ENCODE measurements at regions not wholly inside any gene's neighbourhood (a gene's known extent, or its start where the extent isn't known, plus 50 kb on each side); places are given as distances from the start of the nearest gene placed in this dataset.
"Not testable (repeated sequence)": the region's sequence is repeated elsewhere in the genome, so short reads cannot be mapped to it uniquely, and the experiment has no call there.

DNA sequence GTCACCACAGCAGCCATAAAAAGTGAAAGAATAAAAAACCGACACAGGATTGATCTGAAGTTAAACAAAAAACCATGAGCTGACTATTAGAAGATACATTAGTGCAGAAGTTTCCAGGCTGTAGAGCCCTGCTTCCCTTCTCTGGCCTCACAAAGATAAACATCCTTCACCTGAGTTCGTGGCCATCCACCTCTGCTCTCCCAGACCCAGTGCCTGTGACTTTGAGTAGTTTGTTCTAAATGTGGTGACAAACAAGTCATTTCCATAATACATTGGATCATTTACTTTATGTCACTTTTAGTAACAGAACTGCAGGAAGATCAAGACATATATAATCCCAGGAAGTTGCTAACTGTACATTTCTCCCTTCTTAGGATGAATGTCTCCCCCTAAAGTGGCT is 241.9 kb upstream of the MAP2 start:
- ChIA-PET CTCF (no interaction called here), POLR2A (no interaction called here)
- WGBS (ENCODE audit: insufficient coverage) = 63% methylated on average over 1 of the region's 2 CpGs
- Histone ChIP-seq H3K4me3 (ENCODE audit: control insufficient read depth in 1 of 7, extremely low read depth in 1 of 7, insufficient read depth in 4 of 7, low read depth in 2 of 7, low read length in 6 of 7) (no peak overlapping the region), H3K9me3 (ENCODE audit: control extremely low read depth in 1 of 5, control insufficient read depth in 4 of 5, insufficient read depth in 2 of 5, low read depth in 1 of 5, low read length in 4 of 5) (no peaks in the 10 kb centered on the region), H3K27me3 (replicated peaks in 2 of 5; ENCODE audit: control insufficient read depth in 4 of 5, insufficient read depth in 5 of 5, low read length in 4 of 5) (no peaks in the 10 kb centered on the region), H3K27ac (ENCODE audit: insufficient read depth in 1 of 2, low read depth in 1 of 2, low read length in 2 of 2, poor library complexity in 1 of 2, severe bottlenecking in 2 of 2) (no peak overlapping the region), H3K36me3 (ENCODE audit: control insufficient read depth in 4 of 4, insufficient read depth in 4 of 4, low read length in 3 of 4) (no peaks in the 10 kb centered on the region), H3K4me1 (ENCODE audit: control extremely low read depth in 1 of 4, control insufficient read depth in 4 of 4, insufficient read depth in 4 of 4, low read length in 3 of 4) (no peaks in the 10 kb centered on the region)
- DNase-seq = no peak

GRCh38 chr2:209186886-209187285 is 237.0 kb upstream of the MAP2 start:
- H3K36me3 ChIP-seq (ENCODE audit: control insufficient read depth in 4 of 4, insufficient read depth in 4 of 4, low read length in 3 of 4); H3K4me1 ChIP-seq (ENCODE audit: control extremely low read depth in 1 of 4, control insufficient read depth in 4 of 4, insufficient read depth in 4 of 4, low read length in 3 of 4); POLR2A ChIA-PET; H3K9me3 ChIP-seq (ENCODE audit: control extremely low read depth in 1 of 5, control insufficient read depth in 4 of 5, insufficient read depth in 2 of 5, low read depth in 1 of 5, low read length in 4 of 5); CTCF ChIA-PET; H3K27me3 ChIP-seq (replicated peaks in 2 of 5; ENCODE audit: control insufficient read depth in 4 of 5, insufficient read depth in 5 of 5, low read length in 4 of 5); H3K4me3 ChIP-seq (ENCODE audit: control insufficient read depth in 1 of 7, extremely low read depth in 1 of 7, insufficient read depth in 4 of 7, low read depth in 2 of 7, low read length in 6 of 7); DNase-seq; H3K27ac ChIP-seq (ENCODE audit: insufficient read depth in 1 of 2, low read depth in 1 of 2, low read length in 2 of 2, poor library complexity in 1 of 2, severe bottlenecking in 2 of 2): not testable (repeated sequence)
- no CpG with 5 or more reads among the region's 1 CpG for WGBS (ENCODE audit: insufficient coverage)

GRCh38 chr2:209189893-209190292 is 234.0 kb upstream of the MAP2 start:
- Histone ChIP-seq H3K4me1 (ENCODE audit: control extremely low read depth in 1 of 4, control insufficient read depth in 4 of 4, insufficient read depth in 4 of 4, low read length in 3 of 4) (no peaks in the 10 kb centered on the region), H3K36me3 (ENCODE audit: control insufficient read depth in 4 of 4, insufficient read depth in 4 of 4, low read length in 3 of 4) (no peaks in the 10 kb centered on the region), H3K9me3 (ENCODE audit: control extremely low read depth in 1 of 5, control insufficient read depth in 4 of 5, insufficient read depth in 2 of 5, low read depth in 1 of 5, low read length in 4 of 5) (peaks cover 0 to 1% (median 0%) of the 10 kb centered on the region in 5 experiments), H3K4me3 (ENCODE audit: control insufficient read depth in 1 of 7, extremely low read depth in 1 of 7, insufficient read depth in 4 of 7, low read depth in 2 of 7, low read length in 6 of 7) (no peak overlapping the region), H3K27ac (ENCODE audit: insufficient read depth in 1 of 2, low read depth in 1 of 2, low read length in 2 of 2, poor library complexity in 1 of 2, severe bottlenecking in 2 of 2) (no peak overlapping the region), H3K27me3 (replicated peaks in 2 of 5; ENCODE audit: control insufficient read depth in 4 of 5, insufficient read depth in 5 of 5, low read length in 4 of 5) (no peaks in the 10 kb centered on the region)
- CTCF ChIA-PET = interaction anchor here (2.0 kb wide), 1 partner anchor 13 kb away, joined by 5 read pairs; no protein-coding TSS in a partner anchor
- no peak for DNase-seq
- no CpG with 5 or more reads among the region's 1 CpG for WGBS (ENCODE audit: insufficient coverage)
- POLR2A ChIA-PET = no interaction called here

- H3K27me3 ChIP-seq (replicated peaks in 2 of 5; ENCODE audit: control insufficient read depth in 4 of 5, insufficient read depth in 5 of 5, low read length in 4 of 5) = no peaks in the 10 kb centered on the region
- no peak overlapping the region for H3K27ac ChIP-seq (ENCODE audit: insufficient read depth in 1 of 2, low read depth in 1 of 2, low read length in 2 of 2, poor library complexity in 1 of 2, severe bottlenecking in 2 of 2)
- no peak overlapping the region for H3K4me3 ChIP-seq (ENCODE audit: control insufficient read depth in 1 of 7, extremely low read depth in 1 of 7, insufficient read depth in 4 of 7, low read depth in 2 of 7, low read length in 6 of 7)
- CTCF ChIA-PET = interaction anchor here (0.6 kb wide), 1 partner anchor 1268 kb away, joined by 3 read pairs; no protein-coding TSS in a partner anchor
- H3K36me3 ChIP-seq (ENCODE audit: control insufficient read depth in 4 of 4, insufficient read depth in 4 of 4, low read length in 3 of 4) = no peaks in the 10 kb centered on the region
- no peaks in the 10 kb centered on the region for H3K4me1 ChIP-seq (ENCODE audit: control extremely low read depth in 1 of 4, control insufficient read depth in 4 of 4, insufficient read depth in 4 of 4, low read length in 3 of 4)
- POLR2A ChIA-PET = no interaction called here
- peaks cover 0 to 1% (median 0%) of the 10 kb centered on the region in 5 experiments for H3K9me3 ChIP-seq (ENCODE audit: control extremely low read depth in 1 of 5, control insufficient read depth in 4 of 5, insufficient read depth in 2 of 5, low read depth in 1 of 5, low read length in 4 of 5)
- no peak for DNase-seq
Observed at GRCh38 chr2:209191139-209191538, 232.7 kb upstream of the MAP2 start.

DNA sequence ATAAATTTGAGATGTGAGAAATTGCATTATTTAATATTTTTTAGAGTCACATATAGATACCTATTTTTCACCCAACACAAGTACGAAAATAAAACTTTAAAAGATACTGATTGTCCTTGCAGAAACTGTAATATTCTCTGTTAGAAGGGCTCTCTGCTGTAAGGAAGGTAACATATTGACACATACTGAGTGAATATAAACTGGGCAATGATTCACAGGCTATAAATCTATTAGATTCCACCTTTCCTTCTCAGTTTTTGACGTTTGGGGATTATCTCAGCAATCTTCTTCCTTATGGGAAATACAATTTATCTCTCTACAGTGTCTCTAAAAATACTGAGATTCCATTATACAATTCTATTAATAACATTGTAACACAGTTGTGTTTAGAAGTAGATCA is 229.1 kb upstream of the MAP2 start:
- no CpG with 5 or more reads among the region's 2 CpGs for WGBS (ENCODE audit: insufficient coverage)
- DNase-seq = no peak
- Histone ChIP-seq H3K4me3 (ENCODE audit: control insufficient read depth in 1 of 7, extremely low read depth in 1 of 7, insufficient read depth in 4 of 7, low read depth in 2 of 7, low read length in 6 of 7) (no peak overlapping the region), H3K4me1 (ENCODE audit: control extremely low read depth in 1 of 4, control insufficient read depth in 4 of 4, insufficient read depth in 4 of 4, low read length in 3 of 4) (no peaks in the 10 kb centered on the region), H3K27me3 (replicated peaks in 2 of 5; ENCODE audit: control insufficient read depth in 4 of 5, insufficient read depth in 5 of 5, low read length in 4 of 5) (no peaks in the 10 kb centered on the region), H3K27ac (ENCODE audit: insufficient read depth in 1 of 2, low read depth in 1 of 2, low read length in 2 of 2, poor library complexity in 1 of 2, severe bottlenecking in 2 of 2) (no peak overlapping the region), H3K9me3 (ENCODE audit: control extremely low read depth in 1 of 5, control insufficient read depth in 4 of 5, insufficient read depth in 2 of 5, low read depth in 1 of 5, low read length in 4 of 5) (peaks cover 0 to 1% (median 0%) of the 10 kb centered on the region in 5 experiments), H3K36me3 (ENCODE audit: control insufficient read depth in 4 of 4, insufficient read depth in 4 of 4, low read length in 3 of 4) (no peaks in the 10 kb centered on the region)
- ChIA-PET CTCF (no interaction called here), POLR2A (no interaction called here)

DNA sequence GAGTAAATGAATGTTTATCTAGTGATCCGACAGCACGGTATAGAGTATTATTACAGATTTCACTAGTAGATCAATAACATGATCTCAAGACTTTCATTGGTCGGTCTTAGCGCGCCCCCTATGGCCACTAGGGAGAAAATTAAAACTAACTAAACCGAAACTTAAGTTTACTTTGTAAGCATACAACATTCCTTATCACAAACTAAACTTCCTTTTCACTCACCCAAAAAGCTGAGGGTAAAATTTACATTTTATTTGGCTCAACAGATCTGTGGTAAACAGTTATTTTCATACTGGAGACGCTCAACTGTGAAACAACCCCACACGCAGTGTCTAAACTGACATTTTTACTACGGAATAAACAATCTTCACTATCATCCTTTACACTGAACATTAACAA is 215.6 kb upstream of the MAP2 start:
- Histone ChIP-seq H3K36me3 (ENCODE audit: control insufficient read depth in 4 of 4, insufficient read depth in 4 of 4, low read length in 3 of 4) (no peaks in the 10 kb centered on the region), H3K27ac (ENCODE audit: insufficient read depth in 1 of 2, low read depth in 1 of 2, low read length in 2 of 2, poor library complexity in 1 of 2, severe bottlenecking in 2 of 2) (no peak overlapping the region), H3K4me3 (ENCODE audit: control insufficient read depth in 1 of 7, extremely low read depth in 1 of 7, insufficient read depth in 4 of 7, low read depth in 2 of 7, low read length in 6 of 7) (peak overlapping the region in 3 of 7 experiments; percentile 5 to 50 (median 40)), H3K9me3 (ENCODE audit: control extremely low read depth in 1 of 5, control insufficient read depth in 4 of 5, insufficient read depth in 2 of 5, low read depth in 1 of 5, low read length in 4 of 5) (no peaks in the 10 kb centered on the region), H3K27me3 (replicated peaks in 2 of 5; ENCODE audit: control insufficient read depth in 4 of 5, insufficient read depth in 5 of 5, low read length in 4 of 5) (no peaks in the 10 kb centered on the region), H3K4me1 (ENCODE audit: control extremely low read depth in 1 of 4, control insufficient read depth in 4 of 4, insufficient read depth in 4 of 4, low read length in 3 of 4) (no peaks in the 10 kb centered on the region)
- DNase-seq = peak; percentile 61 to 67 (median 62)
- ChIA-PET POLR2A (no interaction called here), CTCF (interaction anchor here (0.6 to 2.6 kb wide), 4 partner anchors 742 to 800 kb away, joined by 3 to 11 read pairs (median 4); no protein-coding TSS in a partner anchor)
- WGBS (ENCODE audit: insufficient coverage) = 60% methylated on average over 3 of the region's 9 CpGs

GRCh38 chr2:209209943-209210342 is 213.9 kb upstream of the MAP2 start:
- peak in 1 of 3 donors; percentile 7 for DNase-seq
- Histone ChIP-seq H3K4me1 (ENCODE audit: control extremely low read depth in 1 of 4, control insufficient read depth in 4 of 4, insufficient read depth in 4 of 4, low read length in 3 of 4) (no peaks in the 10 kb centered on the region), H3K27me3 (replicated peaks in 2 of 5; ENCODE audit: control insufficient read depth in 4 of 5, insufficient read depth in 5 of 5, low read length in 4 of 5) (no peaks in the 10 kb centered on the region), H3K36me3 (ENCODE audit: control insufficient read depth in 4 of 4, insufficient read depth in 4 of 4, low read length in 3 of 4) (no peaks in the 10 kb centered on the region), H3K9me3 (ENCODE audit: control extremely low read depth in 1 of 5, control insufficient read depth in 4 of 5, insufficient read depth in 2 of 5, low read depth in 1 of 5, low read length in 4 of 5) (no peaks in the 10 kb centered on the region), H3K4me3 (ENCODE audit: control insufficient read depth in 1 of 7, extremely low read depth in 1 of 7, insufficient read depth in 4 of 7, low read depth in 2 of 7, low read length in 6 of 7) (no peak overlapping the region), H3K27ac (ENCODE audit: insufficient read depth in 1 of 2, low read depth in 1 of 2, low read length in 2 of 2, poor library complexity in 1 of 2, severe bottlenecking in 2 of 2) (no peak overlapping the region)
- CTCF ChIA-PET = interaction anchor here (1.2 to 1.3 kb wide), 3 partner anchors 15 to 744 kb away, joined by 3 to 4 read pairs (median 3); no protein-coding TSS in a partner anchor
- POLR2A ChIA-PET = interaction anchor here (0.5 kb wide), 1 partner anchor 976 kb away, joined by 7 read pairs; no protein-coding TSS in a partner anchor
- 100% methylated on average over 3 of the region's 4 CpGs for WGBS (ENCODE audit: insufficient coverage)

Data from common myeloid progenitor, CD34-positive (primary cell).